HEK293 (cell line): ENCODE measurements at regions not wholly inside any gene's neighbourhood (a gene's known extent, or its start where the extent isn't known, plus 50 kb on each side); places are given as distances from the start of the nearest gene placed in this dataset.

ENCODE experiments used
- CTCF ChIA-PET: fragments of 350-600 bp; formaldehyde crosslinking; extraction: SDS; loops from one replicate; lab custom pipeline; 2021; ENCODE audit warnings: antibody characterized with exemption; lab: Yijun Ruan, JAX
- POLR2A ChIA-PET: fragments of 300-600 bp; formaldehyde crosslinking; extraction: SDS; loops from one replicate; lab custom pipeline; 2020; ENCODE audit warnings: antibody characterized with exemption, inconsistent platforms; lab: Yijun Ruan, JAX
- H3K27ac ChIP-seq: fragments of 200-500 bp; sonication (Bioruptor generic); 2 replicates; pipeline ENCODE4 v1.5.1; 2014; ENCODE audit warnings: low read depth, low read length, control low read depth, inconsistent platforms; ENCODE audit errors: extremely low read depth
- H3K36me3 ChIP-seq, 2 experiments: fragments of 200-500 bp in 1 of 2; sonication (Bioruptor generic) in 1 of 2; 1 replicate in 1 of 2; 2 replicates in 1 of 2; pipeline ENCODE4 v1.5.1; 2014 to 2017; ENCODE audit warnings: inconsistent platforms in 2 of 2, low read length in 2 of 2; ENCODE audit not compliant: control insufficient read depth in 2 of 2, insufficient read depth in 1 of 2
- H3K4me1 ChIP-seq: fragments of 200-500 bp; sonication (Bioruptor generic); 2 replicates; pipeline ENCODE4 v1.5.1; 2014; ENCODE audit warnings: mild to moderate bottlenecking, low read length, inconsistent platforms; ENCODE audit not compliant: control insufficient read depth, insufficient read depth
- H3K4me3 ChIP-seq: 2 replicates; pipeline ENCODE4 v1.5.1; 2011; ENCODE audit warnings: low read depth, mild to moderate bottlenecking, control low read depth, low read length, moderate library complexity
- H3K9me3 ChIP-seq: fragments of 200-500 bp; sonication (Bioruptor generic); 2 replicates; pipeline ENCODE4 v1.5.1; 2014; ENCODE audit warnings: low read depth, low read length, inconsistent platforms; ENCODE audit not compliant: control insufficient read depth, insufficient read depth
- HOXA7 ChIP-seq: sonication (generic); formaldehyde crosslinking; IDR thresholded peaks from 2 replicates; pipeline ENCODE4 v1.8.1; 2022; ENCODE audit warnings: missing genetic modification reagents, borderline replicate concordance
- SCRT1 ChIP-seq: fragments of 450-650 bp; formaldehyde crosslinking; IDR thresholded peaks from 2 replicates; pipeline ENCODE4 v1.5.1; 2016; ENCODE audit warnings: missing biosample characterization, missing genetic modification characterization, borderline replicate concordance
- SCRT2 ChIP-seq: fragments of 450-650 bp; formaldehyde crosslinking; IDR thresholded peaks from 2 replicates; pipeline ENCODE4 v1.5.1; 2016; ENCODE audit warnings: missing biosample characterization, missing genetic modification characterization
- TSHZ1 ChIP-seq: fragments of 450-650 bp; formaldehyde crosslinking; IDR thresholded peaks from 2 replicates; pipeline ENCODE4 v1.5.1; 2016; ENCODE audit warnings: missing biosample characterization, missing genetic modification characterization, borderline replicate concordance
- ZBTB11 ChIP-seq: fragments of 450-650 bp; formaldehyde crosslinking; conservative IDR thresholded peaks from 2 replicates; pipeline ENCODE4 v1.5.1; 2016; ENCODE audit warnings: low read depth, missing biosample characterization, missing genetic modification characterization
- ZBTB21 ChIP-seq: fragments of 450-650 bp; formaldehyde crosslinking; IDR thresholded peaks from 2 replicates; pipeline ENCODE4 v1.5.1; 2017; ENCODE audit warnings: missing biosample characterization, missing genetic modification characterization
- ZFHX2 ChIP-seq: fragments of 450-650 bp; formaldehyde crosslinking; conservative IDR thresholded peaks from 2 replicates; pipeline ENCODE4 v1.5.1; 2016; ENCODE audit warnings: missing biosample characterization, missing genetic modification characterization
- ZNF138 ChIP-seq: fragments of 450-650 bp; formaldehyde crosslinking; IDR thresholded peaks from 2 replicates; pipeline ENCODE4 v1.5.1; 2016; ENCODE audit warnings: missing biosample characterization, missing genetic modification characterization, borderline replicate concordance
- ZNF146 ChIP-seq: fragments of 450-650 bp; formaldehyde crosslinking; IDR thresholded peaks from 2 replicates; pipeline ENCODE4 v1.5.1; 2016; ENCODE audit warnings: missing biosample characterization, missing genetic modification characterization
- ZNF23 ChIP-seq: fragments of 450-650 bp; formaldehyde crosslinking; IDR thresholded peaks from 2 replicates; pipeline ENCODE4 v1.5.1; 2016; ENCODE audit warnings: missing biosample characterization, missing genetic modification characterization, borderline replicate concordance
- ZNF311 ChIP-seq: fragments of 450-650 bp; formaldehyde crosslinking; IDR thresholded peaks from 2 replicates; pipeline ENCODE4 v1.5.1; 2017; ENCODE audit warnings: missing biosample characterization, missing genetic modification characterization, borderline replicate concordance
- ZNF404 ChIP-seq: fragments of 450-650 bp; formaldehyde crosslinking; IDR thresholded peaks from 2 replicates; pipeline ENCODE4 v1.5.1; 2017; ENCODE audit warnings: missing biosample characterization, missing genetic modification characterization
- ZNF426 ChIP-seq: fragments of 450-650 bp; formaldehyde crosslinking; IDR thresholded peaks from 2 replicates; pipeline ENCODE4 v1.5.1; 2017; ENCODE audit warnings: missing biosample characterization, missing genetic modification characterization, mild to moderate bottlenecking, inconsistent platforms, moderate library complexity
- ZNF513 ChIP-seq: fragments of 450-650 bp; IDR thresholded peaks from 2 replicates; pipeline ENCODE4 v1.5.1; 2018; ENCODE audit warnings: missing biosample characterization, missing genetic modification characterization
- ZNF549 ChIP-seq: fragments of 450-650 bp; IDR thresholded peaks from 2 replicates; pipeline ENCODE4 v1.5.1; 2018; ENCODE audit warnings: missing biosample characterization, missing genetic modification characterization, mild to moderate bottlenecking, inconsistent platforms, moderate library complexity
- ZNF555 ChIP-seq: fragments of 450-650 bp; formaldehyde crosslinking; conservative IDR thresholded peaks from 2 replicates; pipeline ENCODE4 v1.5.1; 2017; ENCODE audit warnings: missing biosample characterization, mild to moderate bottlenecking, missing genetic modification characterization, inconsistent platforms
- ZNF558 ChIP-seq: fragments of 450-650 bp; formaldehyde crosslinking; IDR thresholded peaks from 2 replicates; pipeline ENCODE4 v1.5.1; 2016; ENCODE audit warnings: missing biosample characterization, missing genetic modification characterization
- ZXDB ChIP-seq: fragments of 450-650 bp; formaldehyde crosslinking; IDR thresholded peaks from 2 replicates; pipeline ENCODE4 v1.5.1; 2016; ENCODE audit warnings: missing biosample characterization, missing genetic modification characterization

GRCh38 chr3:34675383-34676120, 877.1 kb downstream of the PDCD6IP start:
- POLR2A ChIA-PET, result no interaction called here
- Histone ChIP-seq H3K9me3 (no peaks in the 10 kb centered on the region), H3K4me3 (no peak overlapping the region), H3K27ac (no peak overlapping the region), H3K36me3 (no peaks in the 10 kb centered on the region), H3K4me1 (no peaks in the 10 kb centered on the region)
- no peak for TF ChIP-seq ZNF23
- TF ChIP-seq ZNF146 (tag by site-specific recombination), result no peak
- no peak for TF ChIP-seq ZNF404
- TF ChIP-seq ZBTB11 (tag by site-specific recombination), result no peak
- TF ChIP-seq ZBTB21 (tag by site-specific recombination), result no peak
- no peak for TF ChIP-seq HOXA7 (CRISPR knock-in tag)
- TF ChIP-seq ZNF549, result no peak
- no peak for TF ChIP-seq SCRT2 (tag by site-specific recombination)
- no peak for TF ChIP-seq TSHZ1 (tag by site-specific recombination)
- TF ChIP-seq ZNF513, result no peak
- TF ChIP-seq ZNF311 (tag by site-specific recombination), result no peak
- no peak for TF ChIP-seq ZNF138 (tag by site-specific recombination)
- no peak for TF ChIP-seq SCRT1 (tag by site-specific recombination)
- TF ChIP-seq ZFHX2 (tag by site-specific recombination), result no peak
- no peak for TF ChIP-seq ZNF426 (tag by site-specific recombination)
- no peak for TF ChIP-seq ZNF558 (tag by site-specific recombination)
- CTCF ChIA-PET, result interaction anchor here (0.7 kb wide), 1 partner anchor 182 kb away, joined by 3 read pairs; no protein-coding TSS in a partner anchor

GRCh38 chr3:34676436-34676835, 878.0 kb downstream of the PDCD6IP start:
- H3K9me3 ChIP-seq, result no peaks in the 10 kb centered on the region
- CTCF ChIA-PET, result no interaction called here
- no peak overlapping the region for H3K4me3 ChIP-seq
- no peak overlapping the region for H3K27ac ChIP-seq
- H3K36me3 ChIP-seq, result no peaks in the 10 kb centered on the region
- no peaks in the 10 kb centered on the region for H3K4me1 ChIP-seq
- no peak for TF ChIP-seq ZNF555 (tag by site-specific recombination)
- no peak for TF ChIP-seq ZXDB (tag by site-specific recombination)
- POLR2A ChIA-PET, result no interaction called here
